LNCaP clone FGC (cell line): ENCODE measurements at regions not wholly inside any gene's neighbourhood (a gene's known extent, or its start where the extent isn't known, plus 50 kb on each side); places are given as distances from the start of the nearest gene placed in this dataset.

Source experiments
- DNase-seq: peaks from one replicate; pipeline ENCODE4 v3.0.0-alpha.2; 2011; ENCODE audit warnings: low read depth
- H3K4me3 ChIP-seq: 2 replicates; pipeline ENCODE4 v1.5.1; 2011; ENCODE audit warnings: mild to moderate bottlenecking, low read depth, low read length, control low read depth
- CTCF ChIP-seq: IDR thresholded peaks from 2 replicates; pipeline ENCODE4 v1.5.1; 2012; ENCODE audit warnings: mild to moderate bottlenecking; ENCODE audit not compliant: control insufficient read depth, insufficient read depth; ENCODE audit errors: extremely low read depth

GRCh38 chr4:17063888-17064287 is 165.4 kb upstream of the LDB2 start:
- no peak for TF ChIP-seq CTCF
- no peak overlapping the region for H3K4me3 ChIP-seq
- DNase-seq: no peak

- no peak overlapping the region for H3K4me3 ChIP-seq
- no peak for TF ChIP-seq CTCF
- DNase-seq: no peak
Measured at GRCh38 chr4:17060230-17060629, 161.8 kb upstream of the LDB2 start.

DNA sequence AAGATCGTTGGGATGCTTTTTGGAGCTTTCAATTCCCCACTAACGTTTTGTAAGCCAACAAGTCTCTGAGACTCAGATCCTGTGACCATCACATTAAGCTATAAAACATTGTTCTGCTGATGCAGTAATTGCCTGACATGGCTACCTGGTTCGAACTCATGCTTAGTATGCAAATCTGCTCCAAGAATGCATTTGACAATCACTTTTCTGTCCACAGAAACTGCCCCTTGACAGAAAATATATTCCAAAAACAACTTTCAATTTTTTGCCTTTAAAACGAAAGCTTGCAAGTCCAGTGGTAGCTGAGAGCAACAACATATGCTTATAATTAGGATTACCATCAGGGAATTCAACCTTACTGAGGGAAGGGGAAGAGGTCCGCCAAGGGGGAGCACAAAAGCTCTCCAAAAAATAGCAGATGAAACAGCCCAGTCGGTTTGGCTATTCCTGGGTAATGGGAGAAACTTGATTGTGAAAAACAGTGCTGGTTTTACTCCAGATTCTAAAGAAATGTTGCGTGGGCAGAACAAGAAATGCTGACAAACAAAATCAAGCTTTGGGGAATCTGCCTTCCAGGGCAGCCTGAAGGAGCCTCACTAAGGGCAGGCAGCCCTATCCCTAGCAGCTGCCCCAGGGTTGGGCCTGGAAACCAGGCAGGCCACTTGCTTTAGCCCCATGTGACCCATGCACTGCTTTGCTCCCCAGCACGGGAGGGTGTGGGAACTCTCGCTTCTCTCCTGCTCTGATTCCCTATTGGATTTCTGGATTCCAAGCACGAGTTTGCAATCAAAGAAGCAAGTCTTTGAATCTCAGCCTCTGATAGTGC is 160.7 kb upstream of the LDB2 start:
- TF ChIP-seq CTCF: no peak
- H3K4me3 ChIP-seq: no peak overlapping the region
- no peak for DNase-seq

DNA sequence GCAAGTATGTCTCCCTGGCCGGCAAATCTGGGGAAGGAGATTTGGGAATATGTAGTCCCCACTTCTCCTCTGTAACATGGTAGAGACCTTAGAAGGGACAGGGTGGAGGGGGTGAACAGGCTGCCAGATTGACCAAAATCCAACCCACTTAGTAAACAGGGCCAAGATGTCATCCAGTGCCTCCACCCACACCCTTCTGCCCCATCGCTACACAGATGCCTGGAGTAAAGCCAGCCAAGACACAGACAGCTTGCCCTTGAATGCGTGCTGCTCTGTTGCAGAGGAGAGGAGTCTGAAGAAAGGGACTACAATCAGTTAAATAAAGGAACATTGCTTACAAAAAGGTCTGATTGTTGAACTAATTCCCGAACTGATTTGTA is 160.1 kb upstream of the LDB2 start:
- no peak overlapping the region for H3K4me3 ChIP-seq
- no peak for TF ChIP-seq CTCF
- no peak for DNase-seq

DNA sequence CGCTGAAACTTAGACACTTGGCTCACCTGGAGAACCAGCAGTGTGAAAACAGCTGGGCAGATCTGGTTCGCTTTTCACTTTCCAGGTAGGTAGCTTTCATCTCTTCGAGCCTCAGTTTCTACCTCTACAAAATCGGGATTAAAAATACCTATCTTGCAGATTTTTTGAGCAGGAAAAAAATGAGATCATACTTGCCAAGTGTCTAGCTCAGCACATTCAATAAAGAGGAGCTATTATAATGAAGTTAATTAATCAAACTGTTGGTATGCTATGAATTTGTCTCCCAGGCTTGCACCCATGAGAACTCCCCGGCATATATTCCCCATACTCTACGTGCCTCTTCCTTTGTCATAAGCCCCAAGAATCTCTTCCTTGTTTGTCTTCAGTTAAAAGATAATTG is 158.6 kb upstream of the LDB2 start:
- DNase-seq: no peak
- no peak for TF ChIP-seq CTCF
- no peak overlapping the region for H3K4me3 ChIP-seq

DNA sequence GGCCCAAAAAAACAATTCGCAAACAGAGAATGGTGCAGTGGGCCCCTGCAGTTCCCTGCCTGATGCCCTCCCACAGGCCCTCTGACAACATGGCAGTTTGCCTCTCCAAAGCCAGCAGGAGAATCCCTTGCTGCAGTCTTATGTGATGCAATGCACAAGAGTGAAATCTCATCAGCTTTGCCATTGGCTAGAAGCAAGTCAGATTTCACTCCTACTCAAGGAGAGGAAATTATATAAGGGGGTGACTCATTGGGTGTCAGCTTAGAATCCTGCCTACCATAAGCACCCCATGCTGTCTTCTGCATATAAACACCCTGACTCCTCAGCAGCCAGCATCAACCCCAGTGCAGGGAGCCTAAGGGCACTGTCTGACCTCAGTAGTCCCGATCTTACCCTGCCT is 157.3 kb upstream of the LDB2 start:
- no peak overlapping the region for H3K4me3 ChIP-seq
- DNase-seq: no peak
- TF ChIP-seq CTCF: no peak

DNA sequence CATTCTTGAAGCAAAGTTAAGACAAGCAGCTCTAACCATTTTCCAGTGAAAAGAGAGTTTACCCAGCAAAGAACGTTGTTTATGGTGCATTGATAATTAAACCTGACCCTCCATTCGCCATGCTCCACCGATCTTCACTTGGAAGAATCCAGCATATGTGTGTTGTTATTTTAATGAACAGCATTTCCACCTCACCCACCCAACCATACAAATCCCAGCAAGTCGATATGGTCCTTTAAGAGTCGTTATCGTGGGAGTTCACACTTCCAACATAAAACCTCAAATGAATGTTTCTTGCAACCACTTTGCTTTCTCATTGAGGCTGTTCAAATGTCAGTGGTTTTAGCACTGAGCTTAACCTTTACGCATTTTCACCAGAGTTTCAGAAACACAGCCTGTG is 147.4 kb upstream of the LDB2 start:
- no peak for DNase-seq
- H3K4me3 ChIP-seq: no peak overlapping the region
- TF ChIP-seq CTCF: no peak
